KMS-11 (cell line): ENCODE measurements at regions not wholly inside any gene's neighbourhood (a gene's known extent, or its start where the extent isn't known, plus 50 kb on each side); places are given as distances from the start of the nearest gene placed in this dataset.

Source experiments
- H2AFZ ChIP-seq: fragments of 200-600 bp; sonication (generic); 2 replicates; pipeline ENCODE4 v1.6.1; 2016; ENCODE audit warnings: antibody characterized with exemption, mixed run types, low read depth
- H3K27ac ChIP-seq: fragments of 200-600 bp; sonication (generic); 2 replicates; pipeline ENCODE4 v1.6.1; 2016; ENCODE audit warnings: mild to moderate bottlenecking, mixed run types
- H3K27me3 ChIP-seq: fragments of 200-600 bp; sonication (generic); 2 replicates; pipeline ENCODE4 v1.6.1; 2017; ENCODE audit warnings: mild to moderate bottlenecking, low read depth, mixed run types, moderate library complexity; ENCODE audit not compliant: insufficient read depth
- H3K36me3 ChIP-seq: fragments of 200-600 bp; sonication (generic); 2 replicates; pipeline ENCODE4 v1.6.1; 2017; ENCODE audit warnings: mild to moderate bottlenecking, mixed run types; ENCODE audit not compliant: insufficient read depth
- H3K4me1 ChIP-seq: fragments of 200-600 bp; sonication (generic); 2 replicates; pipeline ENCODE4 v1.6.1; 2016; ENCODE audit warnings: mild to moderate bottlenecking, low read depth, mixed run types; ENCODE audit not compliant: poor library complexity, severe bottlenecking
- H3K4me2 ChIP-seq: fragments of 200-600 bp; sonication (generic); 2 replicates; pipeline ENCODE4 v1.7.0; 2016; ENCODE audit warnings: mild to moderate bottlenecking, mixed run types
- H3K4me3 ChIP-seq: fragments of 200-600 bp; sonication (generic); IDR thresholded peaks from 2 replicates; pipeline ENCODE4 v1.6.1; 2017; ENCODE audit warnings: low read depth, low read length, mixed read lengths; ENCODE audit not compliant: insufficient read depth
- H3K79me2 ChIP-seq: fragments of 200-600 bp; sonication (generic); 2 replicates; pipeline ENCODE4 v1.6.1; 2016; ENCODE audit warnings: low read depth, mixed run types; ENCODE audit not compliant: insufficient read depth
- H3K9ac ChIP-seq: fragments of 200-600 bp; sonication (generic); 2 replicates; pipeline ENCODE4 v1.6.1; 2016; ENCODE audit warnings: mild to moderate bottlenecking, mixed run types
- H4K20me1 ChIP-seq: fragments of 200-600 bp; sonication (generic); 2 replicates; pipeline ENCODE4 v1.6.1; 2016; ENCODE audit warnings: mild to moderate bottlenecking, mixed run types; ENCODE audit not compliant: insufficient read depth
- CTCF ChIP-seq: fragments of 200-600 bp; sonication (generic); conservative IDR thresholded peaks from 2 replicates; pipeline ENCODE4 v1.6.1; 2017; ENCODE audit warnings: low read depth, mild to moderate bottlenecking, antibody characterized with exemption, low read length, moderate library complexity, mixed read lengths

DNA sequence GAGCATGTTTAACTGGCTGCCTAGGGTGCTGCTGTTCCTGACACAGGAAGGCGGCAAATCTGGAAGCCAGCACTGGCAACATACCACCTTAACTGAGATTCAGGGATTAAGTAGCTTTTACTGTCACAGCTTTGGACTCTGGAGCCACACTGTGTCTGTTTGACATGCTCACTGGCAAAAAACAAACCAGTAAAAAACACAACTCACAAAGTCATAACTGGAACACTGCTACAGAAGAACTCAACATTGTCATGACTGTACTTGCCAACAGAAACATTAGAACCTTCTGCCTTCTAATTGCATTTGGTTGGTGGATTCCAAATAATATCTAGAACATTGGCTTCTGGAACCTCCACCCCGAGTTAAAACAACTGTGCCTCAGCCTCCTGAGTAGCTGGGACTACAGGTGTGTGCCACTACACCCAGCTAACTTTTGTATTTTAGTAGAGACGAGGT, 117.6 kb downstream of the TTC6 start:
- Histone ChIP-seq H3K4me2 (no peak overlapping the region), H3K27ac (no peak overlapping the region), H3K4me3 (no peak overlapping the region), H3K9ac (no peak overlapping the region), H3K4me1 (no peaks in the 10 kb centered on the region), H4K20me1 (no peaks in the 10 kb centered on the region), H3K79me2 (no peaks in the 10 kb centered on the region), H3K36me3 (no peaks in the 10 kb centered on the region), H2AFZ (no peak overlapping the region), H3K27me3 (no peaks in the 10 kb centered on the region)
- TF ChIP-seq CTCF = no peak

GRCh38 chr14:37720131-37720530, 124.7 kb downstream of the TTC6 start:
- Histone ChIP-seq H3K27ac (no peak overlapping the region), H2AFZ (no peak overlapping the region), H3K4me2 (no peak overlapping the region), H3K27me3 (no peaks in the 10 kb centered on the region), H3K9ac (no peak overlapping the region), H3K4me3 (no peak overlapping the region), H3K4me1 (no peaks in the 10 kb centered on the region), H3K36me3 (no peaks in the 10 kb centered on the region), H4K20me1 (no peaks in the 10 kb centered on the region), H3K79me2 (no peaks in the 10 kb centered on the region)
- no peak for TF ChIP-seq CTCF

DNA sequence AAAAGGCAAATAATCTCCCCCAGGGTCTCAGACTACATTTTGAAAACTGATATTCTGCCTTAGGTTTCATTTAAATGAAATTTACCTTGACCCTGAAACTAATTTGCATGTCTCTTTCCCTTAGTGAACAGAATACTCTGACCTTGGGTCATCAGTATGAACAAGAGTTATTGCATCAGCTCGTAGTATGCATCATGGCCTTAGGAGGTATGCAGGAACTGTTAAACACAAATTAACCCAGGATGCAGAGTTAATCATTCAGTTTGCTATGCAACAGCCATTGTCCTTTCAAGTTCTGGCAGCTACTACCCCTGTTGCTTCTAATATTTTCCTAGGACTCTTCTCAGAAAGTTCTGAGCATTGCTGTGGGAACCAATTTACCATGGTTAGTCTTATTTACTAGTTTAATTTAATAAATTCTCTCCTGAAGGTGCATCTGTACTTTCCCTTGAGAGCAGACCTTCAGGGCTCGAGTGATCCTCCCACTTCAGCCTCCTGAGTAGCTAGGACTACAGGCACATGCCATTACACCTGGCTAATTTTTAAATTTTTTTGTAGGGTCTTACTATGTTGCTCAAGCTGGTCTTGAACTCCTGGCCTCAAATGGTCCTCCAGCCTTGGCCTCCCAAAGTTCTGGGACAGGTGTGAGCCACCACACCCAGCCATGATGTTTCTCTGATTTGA, 126.7 kb downstream of the TTC6 start:
- Histone ChIP-seq H3K4me3 (no peak overlapping the region), H3K79me2 (no peaks in the 10 kb centered on the region), H3K27me3 (no peaks in the 10 kb centered on the region), H3K36me3 (no peaks in the 10 kb centered on the region), H3K4me2 (no peak overlapping the region), H3K27ac (no peak overlapping the region), H3K4me1 (no peaks in the 10 kb centered on the region), H2AFZ (no peak overlapping the region), H4K20me1 (no peaks in the 10 kb centered on the region), H3K9ac (no peak overlapping the region)
- TF ChIP-seq CTCF = no peak

GRCh38 chr14:37723515-37723914, 128.1 kb downstream of the TTC6 start:
- TF ChIP-seq CTCF = no peak
- no peak overlapping the region for H3K4me2 ChIP-seq
- no peaks in the 10 kb centered on the region for H3K27me3 ChIP-seq
- no peaks in the 10 kb centered on the region for H3K79me2 ChIP-seq
- H2AFZ ChIP-seq = no peak overlapping the region
- no peak overlapping the region for H3K9ac ChIP-seq
- no peak overlapping the region for H3K27ac ChIP-seq
- no peaks in the 10 kb centered on the region for H3K36me3 ChIP-seq
- no peaks in the 10 kb centered on the region for H3K4me1 ChIP-seq
- H4K20me1 ChIP-seq = no peaks in the 10 kb centered on the region
- H3K4me3 ChIP-seq = no peak overlapping the region
